ENCODE measurements at regions not wholly inside any gene's neighbourhood (a gene's known extent, or its start where the extent isn't known, plus 50 kb on each side); places are given as distances from the start of the nearest gene placed in this dataset.

GRCh38 chr14:81679226-81679625 is 145.6 kb upstream of the SEL1L start:
- no peaks in the 10 kb centered on the region for H4K20me1 ChIP-seq (ENCODE audit: insufficient read depth, low read length)
- no peaks in the 10 kb centered on the region for H3K79me2 ChIP-seq (ENCODE audit: insufficient read depth, low read length)
- H3K4me3 ChIP-seq (ENCODE audit: low read depth, low read length, poor library complexity, severe bottlenecking): no peak overlapping the region
- H3K9ac ChIP-seq (ENCODE audit: low read length): no peak overlapping the region
- no peak overlapping the region for H2AFZ ChIP-seq (ENCODE audit: low read length)
- no peaks in the 10 kb centered on the region for H3F3A ChIP-seq (ENCODE audit: insufficient read depth, low read length)
- no peak overlapping the region for H3K27ac ChIP-seq (ENCODE audit: low read depth, low read length, poor library complexity, severe bottlenecking)
- H3K36me3 ChIP-seq (ENCODE audit: insufficient read depth, low read length): no peaks in the 10 kb centered on the region
- no peaks in the 10 kb centered on the region for H3K27me3 ChIP-seq (ENCODE audit: insufficient read depth, low read length)
- no peak overlapping the region for H3K4me2 ChIP-seq (ENCODE audit: low read length)
- H3K9me3 ChIP-seq (ENCODE audit: low read length): no peaks in the 10 kb centered on the region
- TF ChIP-seq CTCF (IDR thresholded peaks at IDR 0.05; ENCODE audit: low read length): no peak
- no peak for TF ChIP-seq EZH2 (IDR thresholded peaks at IDR 0.05; ENCODE audit: borderline replicate concordance, low read length)
- H3K9me2 ChIP-seq (ENCODE audit: low read depth, low read length): no peaks in the 10 kb centered on the region
- H3K4me1 ChIP-seq (ENCODE audit: insufficient read depth, low read length, severe bottlenecking): no peaks in the 10 kb centered on the region

GRCh38 chr14:81681541-81681940 is 147.9 kb upstream of the SEL1L start:
- no peak overlapping the region for H3K9ac ChIP-seq (ENCODE audit: low read length)
- H4K20me1 ChIP-seq (ENCODE audit: insufficient read depth, low read length): no peaks in the 10 kb centered on the region
- H3K9me2 ChIP-seq (ENCODE audit: low read depth, low read length): no peaks in the 10 kb centered on the region
- H2AFZ ChIP-seq (ENCODE audit: low read length): no peak overlapping the region
- no peaks in the 10 kb centered on the region for H3F3A ChIP-seq (ENCODE audit: insufficient read depth, low read length)
- H3K36me3 ChIP-seq (ENCODE audit: insufficient read depth, low read length): no peaks in the 10 kb centered on the region
- H3K4me3 ChIP-seq (ENCODE audit: low read depth, low read length, poor library complexity, severe bottlenecking): no peak overlapping the region
- TF ChIP-seq CTCF (IDR thresholded peaks at IDR 0.05; ENCODE audit: low read length) (no peak), EZH2 (IDR thresholded peaks at IDR 0.05; ENCODE audit: borderline replicate concordance, low read length) (no peak)
- no peaks in the 10 kb centered on the region for H3K9me3 ChIP-seq (ENCODE audit: low read length)
- no peaks in the 10 kb centered on the region for H3K4me1 ChIP-seq (ENCODE audit: insufficient read depth, low read length, severe bottlenecking)
- no peak overlapping the region for H3K27ac ChIP-seq (ENCODE audit: low read depth, low read length, poor library complexity, severe bottlenecking)
- no peaks in the 10 kb centered on the region for H3K79me2 ChIP-seq (ENCODE audit: insufficient read depth, low read length)
- H3K27me3 ChIP-seq (ENCODE audit: insufficient read depth, low read length): no peaks in the 10 kb centered on the region
- H3K4me2 ChIP-seq (ENCODE audit: low read length): no peak overlapping the region

- H3K27ac ChIP-seq (ENCODE audit: low read depth, low read length, poor library complexity, severe bottlenecking): no peak overlapping the region
- no peak overlapping the region for H2AFZ ChIP-seq (ENCODE audit: low read length)
- H3K9ac ChIP-seq (ENCODE audit: low read length): no peak overlapping the region
- TF ChIP-seq CTCF (IDR thresholded peaks at IDR 0.05; ENCODE audit: low read length): no peak
- TF ChIP-seq EZH2 (IDR thresholded peaks at IDR 0.05; ENCODE audit: borderline replicate concordance, low read length): no peak
- H3K27me3 ChIP-seq (ENCODE audit: insufficient read depth, low read length): no peaks in the 10 kb centered on the region
- H3F3A ChIP-seq (ENCODE audit: insufficient read depth, low read length): no peaks in the 10 kb centered on the region
- no peaks in the 10 kb centered on the region for H4K20me1 ChIP-seq (ENCODE audit: insufficient read depth, low read length)
- H3K4me2 ChIP-seq (ENCODE audit: low read length): no peak overlapping the region
- H3K4me3 ChIP-seq (ENCODE audit: low read depth, low read length, poor library complexity, severe bottlenecking): no peak overlapping the region
- no peaks in the 10 kb centered on the region for H3K4me1 ChIP-seq (ENCODE audit: insufficient read depth, low read length, severe bottlenecking)
- H3K9me3 ChIP-seq (ENCODE audit: low read length): no peaks in the 10 kb centered on the region
- no peaks in the 10 kb centered on the region for H3K36me3 ChIP-seq (ENCODE audit: insufficient read depth, low read length)
- H3K9me2 ChIP-seq (ENCODE audit: low read depth, low read length): no peaks in the 10 kb centered on the region
- no peaks in the 10 kb centered on the region for H3K79me2 ChIP-seq (ENCODE audit: insufficient read depth, low read length)
Measured at GRCh38 chr14:81682134-81682533, 148.5 kb upstream of the SEL1L start.
